Activated T-cell treated with anti-CD3 and anti-CD28 coated beads for 4 hours (primary cell): ENCODE measurements at regions not wholly inside any gene's neighbourhood (a gene's known extent, or its start where the extent isn't known, plus 50 kb on each side); places are given as distances from the start of the nearest gene placed in this dataset.
"Not testable (repeated sequence)": the region's sequence is repeated elsewhere in the genome, so short reads cannot be mapped to it uniquely, and the experiment has no call there.

ENCODE experiments used
- DNase-seq: peaks from one replicate; pipeline ENCODE4 v3.0.0-alpha.2; 2020

- DNase-seq, result no peak
Measured at GRCh38 chr17:77087650-77088454, 52.9 kb upstream of the SEC14L1 start.

DNA sequence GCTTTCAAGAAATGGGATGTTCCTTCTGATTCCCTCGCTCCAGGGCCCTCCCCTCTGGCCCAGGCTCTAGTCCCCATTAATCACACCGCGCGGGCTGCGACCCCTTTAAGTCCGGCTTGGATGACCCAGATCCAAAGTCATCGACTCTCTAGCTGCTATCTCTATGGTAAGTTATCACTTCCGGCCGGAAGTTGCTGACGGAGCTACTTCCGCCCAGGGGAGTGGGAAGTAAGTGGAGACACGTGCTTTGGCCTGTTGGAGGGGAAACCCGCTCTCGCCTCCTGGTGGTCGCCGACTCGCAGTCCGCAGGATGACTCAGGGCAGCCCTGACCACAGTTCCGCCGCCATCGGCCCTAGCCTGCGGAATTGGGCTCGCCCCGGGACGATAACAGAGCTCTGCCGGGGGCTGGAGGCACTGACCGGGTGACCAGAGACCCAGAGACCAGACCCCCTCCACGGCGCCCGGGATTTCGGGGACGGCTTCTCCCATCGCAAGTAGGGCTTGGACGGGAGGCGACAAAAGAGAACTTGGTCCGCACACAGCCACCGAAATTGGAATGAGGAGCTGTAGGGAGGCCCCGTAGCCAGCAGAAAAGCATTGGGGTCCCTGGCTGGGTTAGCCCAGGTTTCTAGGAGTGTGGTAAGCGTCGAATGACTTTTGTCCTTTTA lies 52.2 kb upstream of the SEC14L1 start:
- DNase-seq, result peak; percentile 83

GRCh38 chr17:77089124-77089490 lies 51.7 kb upstream of the SEC14L1 start:
- DNase-seq, result no peak

DNA sequence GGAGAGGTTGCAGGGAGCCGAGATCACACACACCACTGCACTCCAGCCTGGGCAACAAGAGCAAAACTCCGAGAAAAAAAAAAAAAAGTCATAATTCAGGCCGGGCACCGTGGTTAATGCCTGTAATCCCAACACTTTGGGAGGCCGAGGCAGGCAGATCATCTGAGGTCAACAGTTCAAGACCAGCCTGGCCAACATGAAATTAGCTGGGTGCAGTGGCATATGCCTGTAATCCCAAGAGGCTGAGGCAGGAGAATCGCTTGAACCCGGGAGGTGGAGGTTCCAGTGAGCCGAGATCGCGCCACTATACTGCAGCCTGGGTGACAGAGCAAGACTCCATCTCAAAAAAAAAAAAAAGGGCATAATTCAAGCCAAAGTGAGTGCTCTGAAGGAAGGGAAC lies 50.8 kb upstream of the SEC14L1 start:
- not testable (repeated sequence) for DNase-seq

- DNase-seq, result no peak
Measured at GRCh38 chr17:77090476-77090875, 50.3 kb upstream of the SEC14L1 start.
